ENCODE measurements at regions not wholly inside any gene's neighbourhood (a gene's known extent, or its start where the extent isn't known, plus 50 kb on each side); places are given as distances from the start of the nearest gene placed in this dataset.

DNA sequence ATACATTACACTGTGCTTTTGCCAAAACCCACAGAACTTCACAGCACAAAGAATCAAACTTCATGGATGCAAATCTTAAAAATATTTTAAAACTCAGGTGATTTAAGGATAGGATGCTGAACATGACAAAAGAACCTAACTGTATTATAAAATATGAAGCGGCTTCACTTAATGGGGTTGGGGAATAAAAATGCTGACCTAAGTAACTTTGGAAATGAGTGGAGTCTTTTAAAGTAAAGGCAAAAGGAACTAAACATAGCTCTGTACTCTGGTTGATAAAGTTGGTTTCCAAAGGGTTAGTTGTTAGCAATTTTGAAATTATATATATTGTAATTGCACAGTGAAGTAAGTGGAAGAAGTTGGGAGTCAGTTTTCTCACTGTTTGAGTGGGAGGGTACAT lies 111.5 kb upstream of the SYT1 start:
- TF ChIP-seq BHLHE40 (IDR thresholded peaks at IDR 0.05; ENCODE audit: borderline replicate concordance) (no peak), SP1 (IDR thresholded peaks at IDR 0.05) (no peak), FOXA1 (IDR thresholded peaks at IDR 0.05) (no peak), TARDBP (IDR thresholded peaks at IDR 0.05) (no peak), SUZ12 (IDR thresholded peaks at IDR 0.05) (no peak)

Measured in HEK293T (cell line).